DOHH2 (cell line): ENCODE measurements at regions not wholly inside any gene's neighbourhood (a gene's known extent, or its start where the extent isn't known, plus 50 kb on each side); places are given as distances from the start of the nearest gene placed in this dataset.

Experiments
- H3F3A ChIP-seq: fragments of 200-600 bp; sonication (generic), shearing (Covaris generic); 2 replicates; pipeline ENCODE4 v1.6.0; 2016; ENCODE audit warnings: antibody characterized with exemption, mild to moderate bottlenecking; ENCODE audit not compliant: control insufficient read depth, insufficient read depth
- H3K27ac ChIP-seq: fragments of 200-600 bp; sonication (generic); 2 replicates; pipeline ENCODE4 v1.5.1; 2014; ENCODE audit warnings: low read depth, mild to moderate bottlenecking, low read length, moderate library complexity
- H3K27me3 ChIP-seq: fragments of 200-600 bp; sonication (generic); 2 replicates; pipeline ENCODE4 v1.6.1; 2014; ENCODE audit warnings: mild to moderate bottlenecking, low read length, mixed read lengths; ENCODE audit not compliant: control insufficient read depth
- H3K36me3 ChIP-seq: fragments of 200-600 bp; sonication (generic); 2 replicates; pipeline ENCODE4 v1.6.1; 2014; ENCODE audit warnings: mild to moderate bottlenecking, low read length, moderate library complexity, mixed read lengths; ENCODE audit not compliant: control insufficient read depth
- H3K4me1 ChIP-seq: fragments of 200-600 bp; sonication (generic); 2 replicates; pipeline ENCODE4 v1.6.1; 2014; ENCODE audit warnings: mild to moderate bottlenecking, low read length, mixed read lengths; ENCODE audit not compliant: control insufficient read depth
- H3K4me2 ChIP-seq: fragments of 200-600 bp; sonication (generic); 2 replicates; pipeline ENCODE4 v1.6.0; 2014; ENCODE audit warnings: mild to moderate bottlenecking, low read length, moderate library complexity
- H3K4me3 ChIP-seq: fragments of 200-600 bp; sonication (generic); 2 replicates; pipeline ENCODE4 v1.5.1; 2014; ENCODE audit warnings: mild to moderate bottlenecking, low read length, mixed read lengths
- H3K79me2 ChIP-seq: fragments of 200-600 bp; sonication (generic); 2 replicates; pipeline ENCODE4 v1.6.1; 2014; ENCODE audit warnings: mild to moderate bottlenecking, low read length, mixed read lengths; ENCODE audit not compliant: control insufficient read depth
- H3K9me2 ChIP-seq: fragments of 200-600 bp; sonication (generic); replicated peaks from 2 replicates; pipeline ENCODE4 v1.6.1; 2014; ENCODE audit warnings: mild to moderate bottlenecking, low read length, mixed read lengths; ENCODE audit not compliant: control insufficient read depth
- H3K9me3 ChIP-seq: fragments of 200-600 bp; sonication (generic); 2 replicates; pipeline ENCODE4 v1.6.1; 2014; ENCODE audit warnings: antibody characterized with exemption, low read length, mixed read lengths; ENCODE audit not compliant: control insufficient read depth, insufficient read depth
- H4K20me1 ChIP-seq: fragments of 200-600 bp; sonication (generic); 2 replicates; pipeline ENCODE4 v1.6.0; 2014; ENCODE audit warnings: low read depth, mild to moderate bottlenecking, antibody characterized with exemption, low read length, moderate library complexity; ENCODE audit not compliant: control insufficient read depth, insufficient read depth
- EZH2phosphoT487 ChIP-seq: fragments of 200-600 bp; sonication (generic); IDR thresholded peaks from 2 replicates; pipeline ENCODE4 v1.6.1; 2017; ENCODE audit warnings: borderline replicate concordance, mild to moderate bottlenecking, antibody characterized with exemption, low read length, moderate library complexity, mixed read lengths
- TF ChIP-seq, protein P1 (sequence below): fragments of 200-600 bp; sonication (generic); IDR thresholded peaks from one replicate; pipeline ENCODE4 v1.5.1; 2014; ENCODE audit warnings: antibody characterized with exemption, mild to moderate bottlenecking, low read depth, low read length; ENCODE audit not compliant: poor library complexity, severe bottlenecking

DNA sequence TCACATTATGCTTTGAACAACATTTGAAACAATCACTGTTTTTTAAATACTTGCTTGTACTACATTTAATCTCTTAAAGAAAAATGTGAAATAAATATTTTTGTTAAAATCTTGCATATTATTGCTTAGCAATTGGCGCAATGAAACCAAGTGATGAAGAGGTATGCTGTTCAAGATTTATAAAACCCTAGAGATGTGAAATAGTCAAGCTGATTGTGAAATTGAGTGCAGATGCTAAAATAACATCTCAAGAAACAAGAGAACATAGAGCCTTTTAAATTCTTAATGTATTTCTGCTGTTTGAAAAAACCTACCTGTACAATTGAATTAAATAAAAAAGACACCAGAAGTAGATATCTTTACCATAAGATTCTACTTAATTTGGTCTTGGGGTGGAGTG, 179.2 kb upstream of the MCHR2 start:
- no peaks in the 10 kb centered on the region for H4K20me1 ChIP-seq
- no peaks in the 10 kb centered on the region for H3K9me3 ChIP-seq
- no peaks in the 10 kb centered on the region for H3K27me3 ChIP-seq
- no peak overlapping the region for H3K4me2 ChIP-seq
- no peak for TF ChIP-seq EZH2phosphoT487
- TF ChIP-seq, protein P1, sequence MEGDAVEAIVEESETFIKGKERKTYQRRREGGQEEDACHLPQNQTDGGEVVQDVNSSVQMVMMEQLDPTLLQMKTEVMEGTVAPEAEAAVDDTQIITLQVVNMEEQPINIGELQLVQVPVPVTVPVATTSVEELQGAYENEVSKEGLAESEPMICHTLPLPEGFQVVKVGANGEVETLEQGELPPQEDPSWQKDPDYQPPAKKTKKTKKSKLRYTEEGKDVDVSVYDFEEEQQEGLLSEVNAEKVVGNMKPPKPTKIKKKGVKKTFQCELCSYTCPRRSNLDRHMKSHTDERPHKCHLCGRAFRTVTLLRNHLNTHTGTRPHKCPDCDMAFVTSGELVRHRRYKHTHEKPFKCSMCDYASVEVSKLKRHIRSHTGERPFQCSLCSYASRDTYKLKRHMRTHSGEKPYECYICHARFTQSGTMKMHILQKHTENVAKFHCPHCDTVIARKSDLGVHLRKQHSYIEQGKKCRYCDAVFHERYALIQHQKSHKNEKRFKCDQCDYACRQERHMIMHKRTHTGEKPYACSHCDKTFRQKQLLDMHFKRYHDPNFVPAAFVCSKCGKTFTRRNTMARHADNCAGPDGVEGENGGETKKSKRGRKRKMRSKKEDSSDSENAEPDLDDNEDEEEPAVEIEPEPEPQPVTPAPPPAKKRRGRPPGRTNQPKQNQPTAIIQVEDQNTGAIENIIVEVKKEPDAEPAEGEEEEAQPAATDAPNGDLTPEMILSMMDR = no peak
- H3K9me2 ChIP-seq = no peaks in the 10 kb centered on the region
- H3K79me2 ChIP-seq = no peaks in the 10 kb centered on the region
- H3F3A ChIP-seq = no peaks in the 10 kb centered on the region
- H3K27ac ChIP-seq = no peak overlapping the region
- H3K4me3 ChIP-seq = no peak overlapping the region
- no peaks in the 10 kb centered on the region for H3K36me3 ChIP-seq
- H3K4me1 ChIP-seq = no peaks in the 10 kb centered on the region

DNA sequence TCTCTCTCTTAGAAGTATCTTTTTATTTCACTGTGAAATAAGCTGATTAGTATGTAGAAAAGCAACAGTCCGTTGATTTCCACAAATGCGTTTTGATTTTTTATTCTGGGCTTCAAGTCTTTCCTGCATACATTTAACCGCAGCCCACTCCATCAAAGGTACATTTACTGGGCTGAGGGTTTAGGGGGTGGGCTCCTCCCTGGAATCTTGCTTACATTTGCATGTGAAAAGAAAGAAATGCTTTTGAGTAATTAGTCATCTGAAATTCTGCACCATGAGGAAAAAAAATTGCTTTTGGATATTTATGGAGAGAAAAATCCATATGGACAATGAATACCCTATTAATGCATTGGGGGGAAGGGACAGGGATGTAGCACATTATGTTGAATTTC, 178.3 kb upstream of the MCHR2 start:
- H3K4me1 ChIP-seq = no peaks in the 10 kb centered on the region
- H3K79me2 ChIP-seq = no peaks in the 10 kb centered on the region
- no peaks in the 10 kb centered on the region for H3K27me3 ChIP-seq
- no peak overlapping the region for H3K27ac ChIP-seq
- no peaks in the 10 kb centered on the region for H3K9me3 ChIP-seq
- H3K9me2 ChIP-seq = no peaks in the 10 kb centered on the region
- no peak for TF ChIP-seq EZH2phosphoT487
- TF ChIP-seq, protein P1 = no peak
- no peaks in the 10 kb centered on the region for H4K20me1 ChIP-seq
- no peak overlapping the region for H3K4me3 ChIP-seq
- H3K36me3 ChIP-seq = no peaks in the 10 kb centered on the region
- no peaks in the 10 kb centered on the region for H3F3A ChIP-seq
- H3K4me2 ChIP-seq = no peak overlapping the region

DNA sequence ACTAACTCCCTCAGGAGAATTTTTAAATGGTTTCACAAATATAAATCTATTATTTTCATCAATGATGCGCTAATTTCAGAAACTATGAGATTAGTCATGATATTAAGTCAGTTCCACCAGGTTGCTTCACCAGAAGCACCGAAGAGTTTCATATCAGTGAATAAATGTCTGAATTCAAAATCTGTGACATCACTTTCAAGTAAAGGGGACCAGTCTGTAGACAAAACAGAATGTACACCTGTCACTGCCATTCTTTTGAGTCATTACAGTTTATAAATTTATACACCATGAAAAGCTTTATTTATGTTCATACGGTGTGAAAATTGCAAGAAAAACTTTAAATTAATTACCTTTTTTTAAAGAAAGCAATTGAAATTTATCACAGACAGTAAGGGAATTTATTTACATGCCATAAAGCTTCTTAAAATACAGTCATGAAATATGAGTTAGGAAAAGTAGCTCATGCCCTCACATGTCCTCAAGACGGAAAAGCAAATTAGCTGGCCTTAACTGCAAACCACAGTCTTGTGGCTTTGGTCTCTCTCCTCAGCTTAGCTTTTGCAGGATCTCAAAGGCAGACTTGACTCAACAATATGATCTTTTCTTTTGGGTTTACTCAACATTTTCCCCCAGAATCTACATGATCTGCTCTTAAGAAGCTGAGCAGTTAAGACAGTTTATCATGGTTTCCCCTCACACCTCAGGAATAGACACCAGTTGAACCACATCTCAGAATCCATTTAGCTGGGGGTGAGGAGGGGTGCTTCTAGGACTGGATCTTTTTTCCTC, 177.7 kb upstream of the MCHR2 start:
- H3K4me2 ChIP-seq = no peak overlapping the region
- H4K20me1 ChIP-seq = no peaks in the 10 kb centered on the region
- no peaks in the 10 kb centered on the region for H3F3A ChIP-seq
- TF ChIP-seq EZH2phosphoT487 = no peak
- TF ChIP-seq, protein P1 = no peak
- H3K27ac ChIP-seq = no peak overlapping the region
- H3K9me3 ChIP-seq = no peaks in the 10 kb centered on the region
- no peaks in the 10 kb centered on the region for H3K79me2 ChIP-seq
- H3K36me3 ChIP-seq = no peaks in the 10 kb centered on the region
- no peaks in the 10 kb centered on the region for H3K4me1 ChIP-seq
- H3K4me3 ChIP-seq = no peak overlapping the region
- H3K9me2 ChIP-seq = no peaks in the 10 kb centered on the region
- H3K27me3 ChIP-seq = no peaks in the 10 kb centered on the region
